Fibroblast of lung (primary cell): ENCODE measurements at regions not wholly inside any gene's neighbourhood (a gene's known extent, or its start where the extent isn't known, plus 50 kb on each side); places are given as distances from the start of the nearest gene placed in this dataset.

Source experiments
- EZH2 ChIP-seq: IDR thresholded peaks from 2 replicates; pipeline ENCODE4 v1.5.1; 2012; ENCODE audit warnings: low read length, control low read depth, mild to moderate bottlenecking; ENCODE audit errors: missing control alignments
- TF ChIP-seq, protein P1 (sequence below), 2 donors: IDR thresholded peaks in 1 of 2; conservative IDR thresholded peaks in 1 of 2; 1 replicate in 1 of 2; 2 replicates in 1 of 2; pipeline ENCODE4 v1.5.1; 2011 to 2012; ENCODE audit warnings: low read length in 2 of 2, control low read depth in 1 of 2, inconsistent platforms in 1 of 2, low read depth in 1 of 2, mild to moderate bottlenecking in 1 of 2

DNA sequence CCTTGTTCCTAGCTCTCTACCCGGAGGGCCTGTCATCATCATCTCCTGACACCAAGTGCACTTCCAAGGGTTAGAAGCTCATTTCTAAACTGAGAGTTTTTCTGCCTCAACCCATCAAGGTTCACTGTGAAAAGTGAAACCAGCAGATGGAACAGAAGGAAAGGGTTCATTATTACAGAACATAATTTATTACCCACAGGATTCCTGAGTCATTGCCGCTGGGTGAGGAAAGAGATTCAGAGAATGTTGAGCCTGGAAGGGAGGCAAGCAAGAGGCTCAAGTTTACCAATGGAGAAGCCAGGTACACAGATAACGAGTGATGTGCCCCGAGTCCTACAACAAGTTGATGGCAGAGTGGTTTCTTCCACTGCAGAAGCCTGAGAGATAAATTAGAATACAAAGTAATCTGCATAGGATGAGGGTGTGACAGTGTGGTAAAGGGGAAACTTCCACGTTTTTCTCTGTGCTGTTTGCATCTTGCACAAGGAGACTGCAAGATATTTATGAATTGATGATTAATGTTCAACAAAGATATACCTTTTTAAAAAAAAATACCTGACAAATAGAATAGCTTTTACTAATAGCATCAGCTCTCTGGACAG, 80.5 kb upstream of the SETMAR start:
- TF ChIP-seq, protein P1, sequence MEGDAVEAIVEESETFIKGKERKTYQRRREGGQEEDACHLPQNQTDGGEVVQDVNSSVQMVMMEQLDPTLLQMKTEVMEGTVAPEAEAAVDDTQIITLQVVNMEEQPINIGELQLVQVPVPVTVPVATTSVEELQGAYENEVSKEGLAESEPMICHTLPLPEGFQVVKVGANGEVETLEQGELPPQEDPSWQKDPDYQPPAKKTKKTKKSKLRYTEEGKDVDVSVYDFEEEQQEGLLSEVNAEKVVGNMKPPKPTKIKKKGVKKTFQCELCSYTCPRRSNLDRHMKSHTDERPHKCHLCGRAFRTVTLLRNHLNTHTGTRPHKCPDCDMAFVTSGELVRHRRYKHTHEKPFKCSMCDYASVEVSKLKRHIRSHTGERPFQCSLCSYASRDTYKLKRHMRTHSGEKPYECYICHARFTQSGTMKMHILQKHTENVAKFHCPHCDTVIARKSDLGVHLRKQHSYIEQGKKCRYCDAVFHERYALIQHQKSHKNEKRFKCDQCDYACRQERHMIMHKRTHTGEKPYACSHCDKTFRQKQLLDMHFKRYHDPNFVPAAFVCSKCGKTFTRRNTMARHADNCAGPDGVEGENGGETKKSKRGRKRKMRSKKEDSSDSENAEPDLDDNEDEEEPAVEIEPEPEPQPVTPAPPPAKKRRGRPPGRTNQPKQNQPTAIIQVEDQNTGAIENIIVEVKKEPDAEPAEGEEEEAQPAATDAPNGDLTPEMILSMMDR (conservative IDR thresholded peaks at IDR 0.05 in 1 of 2, IDR thresholded peaks at IDR 0.05 in 1 of 2; ENCODE audit: low read depth in 1 of 2, low read length in 2 of 2) = no peak
- no peak for TF ChIP-seq EZH2
